H7 (cell line): ENCODE measurements at regions not wholly inside any gene's neighbourhood (a gene's known extent, or its start where the extent isn't known, plus 50 kb on each side); places are given as distances from the start of the nearest gene placed in this dataset.
"Not testable (repeated sequence)": the region's sequence is repeated elsewhere in the genome, so short reads cannot be mapped to it uniquely, and the experiment has no call there.

Source experiments
- DNase-seq: peaks from one replicate; pipeline ENCODE4 v3.0.0; 2012
- H3K27me3 ChIP-seq: 2 replicates; pipeline ENCODE4 v1.6.0; 2011; ENCODE audit warnings: mild to moderate bottlenecking, low read length; ENCODE audit not compliant: control insufficient read depth, insufficient read depth
- H3K36me3 ChIP-seq: replicated peaks from 2 replicates; pipeline ENCODE4 v1.5.1; 2011; ENCODE audit warnings: low read length; ENCODE audit not compliant: control insufficient read depth, insufficient read depth
- H3K4me3 ChIP-seq: 2 replicates; pipeline ENCODE4 v1.5.1; 2011; ENCODE audit warnings: low read depth, mild to moderate bottlenecking, control low read depth, low read length, moderate library complexity; ENCODE audit not compliant: insufficient read depth

DNA sequence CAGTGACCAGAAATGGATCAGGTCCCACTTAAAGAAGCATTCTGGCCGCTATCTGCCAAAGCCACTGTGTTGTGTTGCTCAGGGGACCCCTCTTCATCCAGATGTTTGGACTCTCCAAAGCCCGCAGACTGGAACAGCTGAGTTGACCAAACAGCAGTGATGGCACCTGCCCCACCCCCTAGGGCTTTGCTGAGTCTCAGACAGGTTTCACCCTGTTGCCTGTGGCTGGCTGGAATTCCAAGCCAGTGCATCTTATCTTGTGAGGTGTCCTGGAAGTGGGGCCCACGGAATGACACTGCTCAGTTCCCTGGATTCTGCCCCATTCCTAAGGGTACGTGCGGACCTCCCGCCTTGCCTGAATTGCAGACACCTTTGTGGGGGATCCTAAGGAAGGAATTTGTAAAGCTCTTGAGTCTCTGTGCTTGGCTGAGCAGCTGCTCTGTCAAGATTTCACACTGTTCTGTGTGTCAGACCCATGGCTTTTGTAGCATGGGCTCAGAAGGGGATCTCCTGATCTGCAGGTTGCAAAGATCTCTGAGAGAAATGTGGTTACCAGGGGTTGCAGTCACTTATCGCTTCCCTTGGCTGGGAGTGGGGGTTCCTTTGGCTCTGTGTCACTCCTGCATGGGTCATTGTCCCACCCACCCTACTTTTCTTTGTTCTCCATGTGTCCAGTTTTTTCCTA lies 1707.9 kb upstream of the PCDH10 start:
- Histone ChIP-seq H3K36me3 (no peaks in the 10 kb centered on the region), H3K4me3 (no peak overlapping the region), H3K27me3 (no peaks in the 10 kb centered on the region)
- no peak for DNase-seq

DNA sequence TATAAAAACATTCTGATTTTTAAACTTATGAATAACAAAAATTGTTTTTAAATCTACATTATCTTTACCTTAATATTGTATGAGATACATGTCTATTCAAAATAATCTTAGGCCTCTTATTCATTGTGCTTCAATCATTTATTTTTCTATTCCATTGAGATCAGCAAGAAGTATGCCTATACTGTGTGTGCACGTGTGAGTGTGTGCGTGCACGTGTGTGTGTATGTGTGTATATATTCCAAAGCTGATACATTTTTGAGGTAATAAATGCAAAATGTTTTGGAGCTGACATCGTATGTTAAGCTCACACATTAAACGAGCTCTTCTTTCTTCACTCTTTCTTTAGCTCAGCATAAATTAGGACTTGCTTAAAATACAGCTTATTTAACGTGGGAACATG lies 1701.2 kb upstream of the PCDH10 start:
- Histone ChIP-seq H3K4me3 (no peak overlapping the region), H3K36me3 (no peaks in the 10 kb centered on the region), H3K27me3 (no peaks in the 10 kb centered on the region)
- DNase-seq = no peak

DNA sequence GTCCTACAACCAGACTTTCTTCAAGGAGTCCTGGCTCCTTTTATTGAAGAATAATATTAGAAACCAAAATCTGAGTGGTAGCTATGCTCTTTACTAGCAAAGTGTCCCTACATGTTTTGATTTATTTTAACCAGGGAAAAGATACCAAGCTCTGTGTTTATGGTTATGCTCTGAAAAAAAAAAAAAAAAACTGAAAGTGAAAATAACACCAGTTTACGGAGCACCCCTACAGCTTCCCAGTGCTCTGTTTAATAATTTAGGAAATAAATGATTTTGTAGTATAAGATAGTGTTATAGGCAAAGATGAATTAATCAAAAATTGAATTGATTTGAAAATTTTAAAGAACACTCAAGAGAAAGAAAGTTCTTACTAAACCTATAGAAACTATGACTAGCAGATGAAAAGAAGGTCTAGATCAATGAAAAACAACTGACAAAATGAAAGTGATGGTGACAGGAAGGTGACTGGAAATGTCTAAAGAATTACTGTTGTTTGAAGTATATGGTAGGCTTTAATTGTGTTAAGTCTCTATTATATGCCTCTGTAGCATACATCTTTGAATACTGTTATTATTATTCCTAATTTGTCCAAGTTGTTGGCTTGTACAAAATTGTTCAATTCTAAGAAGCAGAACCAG lies 1698.4 kb upstream of the PCDH10 start:
- H3K4me3 ChIP-seq = no peak overlapping the region
- no peaks in the 10 kb centered on the region for H3K27me3 ChIP-seq
- DNase-seq = no peak
- no peaks in the 10 kb centered on the region for H3K36me3 ChIP-seq

DNA sequence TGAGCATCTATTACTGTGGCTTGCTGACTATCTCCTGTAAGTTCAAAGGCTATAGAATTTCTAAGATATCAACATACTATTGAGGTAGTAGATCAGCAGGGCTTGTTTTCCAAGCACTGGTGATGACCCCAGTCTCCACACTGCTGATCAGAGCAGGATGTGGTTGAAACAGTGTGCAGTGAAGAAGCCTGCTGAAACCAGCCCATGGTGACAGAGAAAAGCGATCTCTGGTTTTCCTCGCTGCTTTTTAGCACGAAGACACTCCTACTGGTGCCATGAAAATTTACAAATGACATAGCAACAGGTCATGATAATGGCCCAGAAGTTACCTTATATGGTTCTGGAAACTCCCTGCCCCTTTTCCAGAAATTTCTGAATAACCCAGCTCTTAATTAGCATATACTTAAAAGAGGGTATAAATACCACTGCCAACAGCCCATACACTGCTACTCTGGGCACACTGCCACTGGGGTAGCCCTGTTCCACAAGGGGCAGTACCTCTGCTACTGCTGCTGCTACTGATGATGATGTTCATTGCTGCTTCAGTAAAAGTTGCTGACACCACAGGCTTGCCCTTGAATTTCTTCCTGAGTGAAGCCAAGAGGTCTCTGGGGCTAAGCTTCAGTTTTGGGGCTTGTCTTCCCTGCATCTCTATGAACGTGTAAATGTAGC lies 1689.5 kb upstream of the PCDH10 start:
- no peak overlapping the region for H3K4me3 ChIP-seq
- no peaks in the 10 kb centered on the region for H3K27me3 ChIP-seq
- H3K36me3 ChIP-seq = no peaks in the 10 kb centered on the region
- DNase-seq = no peak

DNA sequence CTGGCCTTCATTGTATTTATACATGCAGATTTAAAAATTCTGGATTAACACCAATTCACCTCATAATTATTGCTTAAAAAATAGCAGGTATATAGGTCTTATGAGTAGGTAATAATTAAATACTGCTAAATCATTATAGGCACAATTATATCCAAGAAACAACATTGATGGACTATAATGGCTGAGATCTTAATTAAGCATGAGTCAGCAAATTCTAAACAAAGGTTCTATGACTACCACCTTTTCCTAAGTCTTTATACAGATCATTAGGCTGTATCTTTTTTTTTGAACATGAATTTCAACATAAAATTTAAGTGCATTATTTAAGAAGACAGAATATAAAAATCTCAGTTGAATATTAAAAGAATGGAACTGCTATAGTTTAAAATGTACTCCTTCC lies 1678.7 kb upstream of the PCDH10 start:
- H3K4me3 ChIP-seq = no peak overlapping the region
- DNase-seq = no peak

DNA sequence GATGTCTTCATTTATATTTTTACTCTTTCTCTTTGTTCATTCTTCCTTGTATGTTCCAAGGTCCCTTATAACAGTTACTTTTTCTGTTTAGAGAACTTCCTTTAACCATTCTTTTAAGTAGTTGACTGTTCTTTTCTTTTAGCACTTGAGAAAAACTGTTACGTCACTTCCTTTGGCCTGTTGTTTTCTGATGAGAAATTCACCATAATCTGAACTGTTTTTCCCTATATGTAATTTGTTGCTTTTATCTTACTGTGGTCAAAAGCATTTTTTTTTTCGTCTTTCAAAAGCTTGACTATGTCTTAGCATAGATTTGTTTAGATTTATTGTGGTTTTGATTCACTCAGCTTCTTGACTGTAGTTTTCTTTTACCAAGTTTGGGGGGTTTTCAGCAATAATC lies 1660.3 kb upstream of the PCDH10 start:
- Histone ChIP-seq H3K4me3 (no peak overlapping the region), H3K27me3 (no peaks in the 10 kb centered on the region), H3K36me3 (no peaks in the 10 kb centered on the region)
- no peak for DNase-seq

More for the DNA sequence above, 1678.7 kb upstream of the PCDH10 start:
- H3K36me3 ChIP-seq = no peaks in the 10 kb centered on the region
- H3K27me3 ChIP-seq = no peaks in the 10 kb centered on the region

DNA sequence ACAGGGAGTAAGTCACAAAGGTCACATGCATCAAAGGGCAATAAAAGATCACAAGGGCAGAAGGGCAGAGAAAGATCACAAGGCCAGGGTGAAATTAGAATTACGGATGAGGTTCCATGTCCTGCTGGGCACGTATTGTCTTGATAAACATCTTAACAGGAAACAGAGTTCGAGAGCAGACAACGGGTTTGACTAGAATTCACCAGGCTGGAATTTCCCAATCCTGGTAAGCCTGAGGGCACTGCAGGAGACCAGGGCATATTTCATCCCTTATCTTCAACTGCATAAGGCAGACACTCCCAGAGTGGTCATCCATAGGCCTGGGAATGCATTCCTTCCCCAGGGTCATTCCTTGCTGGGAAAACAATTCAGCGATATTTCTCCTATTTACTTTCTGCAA lies 1652.9 kb upstream of the PCDH10 start:
- not testable (repeated sequence) for H3K36me3 ChIP-seq, DNase-seq, H3K27me3 ChIP-seq, H3K4me3 ChIP-seq

DNA sequence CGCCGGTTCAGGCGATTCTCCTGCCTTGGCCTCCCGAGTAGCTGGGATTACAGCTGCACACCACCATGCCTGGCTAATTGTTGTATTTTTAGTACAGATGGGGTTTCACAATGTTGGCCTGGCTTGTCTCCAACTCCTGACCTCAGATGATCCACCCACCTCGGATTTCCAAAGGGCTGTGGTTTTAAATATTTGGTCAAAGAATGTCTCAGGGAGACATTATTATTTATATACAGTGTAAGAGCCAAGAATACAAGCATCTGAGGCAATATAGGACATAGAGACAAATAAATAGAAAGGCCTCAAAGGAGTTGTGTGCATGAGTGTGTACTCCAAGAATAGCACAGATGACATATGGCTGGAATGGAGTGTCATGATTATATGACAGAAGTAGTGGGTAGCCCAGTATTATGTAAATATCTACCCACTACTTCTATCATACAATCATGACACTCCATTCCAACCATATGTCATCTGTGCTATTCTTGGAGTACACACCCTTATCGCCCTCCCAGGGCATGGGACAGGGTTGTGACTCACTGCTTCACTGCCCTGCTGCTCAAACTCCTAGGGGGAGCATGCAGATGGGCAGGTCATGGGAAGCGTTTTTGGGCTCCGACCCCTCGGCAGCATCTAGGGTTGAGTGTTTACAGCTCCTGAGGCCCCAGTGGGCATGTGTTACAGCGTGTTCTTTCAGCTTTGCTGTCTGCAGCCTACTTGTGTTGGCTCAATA lies 1649.8 kb upstream of the PCDH10 start:
- H3K36me3 ChIP-seq = no peaks in the 10 kb centered on the region
- DNase-seq = no peak
- H3K4me3 ChIP-seq = no peak overlapping the region
- H3K27me3 ChIP-seq = no peaks in the 10 kb centered on the region

DNA sequence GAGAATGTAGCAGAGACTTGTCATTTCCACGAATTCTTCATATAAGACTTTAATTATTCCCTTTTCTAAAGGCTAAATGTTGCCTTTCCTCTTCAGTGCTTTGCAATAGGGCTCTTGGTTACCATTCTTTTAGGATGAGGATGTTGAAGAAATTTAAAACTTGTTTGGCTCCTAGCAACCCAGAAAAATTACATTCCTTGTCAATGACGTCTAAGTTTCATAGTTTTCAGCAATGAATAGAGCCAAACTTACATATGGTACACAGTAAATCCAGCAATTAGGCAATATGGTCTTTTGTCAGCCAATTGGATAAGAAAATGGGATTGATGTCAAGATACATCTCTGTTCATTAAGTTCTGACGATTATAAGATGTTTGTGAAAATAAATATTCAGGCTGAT lies 1639.6 kb upstream of the PCDH10 start:
- no peak for DNase-seq
- no peaks in the 10 kb centered on the region for H3K36me3 ChIP-seq
- H3K27me3 ChIP-seq = no peaks in the 10 kb centered on the region
- no peak overlapping the region for H3K4me3 ChIP-seq

DNA sequence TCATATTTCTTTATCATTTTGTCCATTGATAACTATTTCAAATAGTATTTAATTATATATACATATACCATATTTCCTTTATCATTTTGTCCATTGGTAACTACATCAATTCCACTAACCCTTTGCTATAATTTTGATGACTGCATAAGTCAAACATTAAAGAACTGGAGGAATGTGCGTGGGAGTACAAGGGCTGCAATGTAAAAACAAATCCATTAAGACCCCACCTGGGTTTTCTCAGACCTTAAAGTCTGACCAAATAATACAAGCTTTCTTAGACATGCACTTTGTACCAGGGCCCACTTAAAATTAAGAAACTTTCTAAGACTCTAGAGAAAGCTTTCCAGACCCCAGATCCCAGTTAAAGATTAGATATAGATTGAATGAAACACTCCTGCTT lies 1622.4 kb upstream of the PCDH10 start:
- no peak overlapping the region for H3K4me3 ChIP-seq
- H3K36me3 ChIP-seq = no peaks in the 10 kb centered on the region
- H3K27me3 ChIP-seq = no peaks in the 10 kb centered on the region
- DNase-seq = no peak

DNA sequence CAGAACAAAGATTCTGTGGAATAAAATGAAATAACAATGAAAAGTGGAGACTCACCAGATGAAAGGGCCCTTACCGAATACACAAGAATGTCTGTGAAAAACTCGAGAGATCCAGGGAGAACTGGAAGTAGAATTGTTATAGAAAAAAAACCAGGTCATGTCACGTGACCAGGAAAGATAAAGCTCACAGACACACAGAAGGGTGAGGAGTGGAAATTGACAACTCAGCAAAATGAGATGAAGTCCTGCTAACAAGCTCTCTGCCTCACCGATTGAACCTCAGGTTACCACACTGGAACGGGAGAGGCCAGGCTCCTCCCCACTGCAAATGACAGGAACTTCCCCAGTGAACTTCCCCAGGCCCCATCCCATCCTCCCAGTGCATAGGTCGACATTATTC lies 1618.0 kb upstream of the PCDH10 start:
- no peaks in the 10 kb centered on the region for H3K27me3 ChIP-seq

DNA sequence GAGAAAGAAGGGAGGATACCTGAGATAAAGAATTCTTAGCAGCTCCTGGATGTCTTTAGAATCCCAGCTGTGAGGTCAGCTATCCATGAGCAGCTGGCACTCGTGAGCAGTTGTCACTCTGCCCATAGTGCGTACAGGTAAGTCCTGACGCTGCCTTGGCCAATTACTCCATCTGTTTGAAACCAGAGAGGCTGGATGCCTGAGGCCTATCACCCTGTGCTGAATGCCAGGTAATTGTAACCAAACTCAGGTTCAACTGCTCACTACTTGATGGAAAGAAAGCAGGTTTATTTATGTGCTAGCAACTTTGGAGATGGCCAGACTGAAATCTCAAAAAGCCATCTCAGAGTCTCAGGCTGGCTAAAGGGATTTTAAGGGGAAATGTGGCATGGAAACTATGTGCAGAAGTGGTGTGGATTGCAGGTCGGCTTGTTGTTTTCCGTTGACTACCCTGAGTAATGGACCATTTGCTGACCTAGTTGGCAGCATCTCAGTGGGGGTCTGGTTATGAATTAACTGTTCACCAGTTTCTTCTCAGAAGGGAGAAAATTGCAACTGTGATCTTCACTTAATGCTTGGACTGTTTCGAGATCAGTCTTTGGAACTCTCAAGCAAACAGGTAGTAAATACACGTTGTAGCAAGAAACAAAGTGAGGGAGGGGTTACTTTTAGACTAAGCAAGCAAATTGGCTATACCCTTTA lies 1614.0 kb upstream of the PCDH10 start:
- no peak for DNase-seq

More for the DNA sequence above, 1618.0 kb upstream of the PCDH10 start:
- no peak for DNase-seq
- no peak overlapping the region for H3K4me3 ChIP-seq
- no peaks in the 10 kb centered on the region for H3K36me3 ChIP-seq

DNA sequence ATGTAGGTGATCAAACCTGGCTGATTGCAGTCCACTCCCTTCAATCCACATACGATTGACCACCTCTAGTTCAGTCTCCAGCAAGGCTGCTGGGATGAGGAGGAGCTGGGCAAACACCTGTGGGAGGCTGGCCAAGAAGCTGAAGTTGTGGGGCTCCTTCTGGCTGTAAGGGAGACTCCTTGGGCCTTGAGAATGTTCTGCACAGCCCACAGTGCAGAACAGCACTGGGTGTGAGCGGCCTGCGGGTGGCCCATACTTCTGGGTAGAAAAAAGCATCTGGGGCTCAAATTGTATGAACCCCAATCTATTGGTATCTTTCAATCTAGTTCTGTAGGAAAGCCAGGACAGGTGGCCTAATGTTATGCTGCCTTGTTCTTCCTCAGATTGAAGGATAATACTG lies 1608.8 kb upstream of the PCDH10 start:
- H3K27me3 ChIP-seq = no peaks in the 10 kb centered on the region
- no peaks in the 10 kb centered on the region for H3K36me3 ChIP-seq
- no peak overlapping the region for H3K4me3 ChIP-seq
- no peak for DNase-seq

More for the DNA sequence above, 1614.0 kb upstream of the PCDH10 start:
- Histone ChIP-seq H3K36me3 (no peaks in the 10 kb centered on the region), H3K4me3 (no peak overlapping the region), H3K27me3 (no peaks in the 10 kb centered on the region)

DNA sequence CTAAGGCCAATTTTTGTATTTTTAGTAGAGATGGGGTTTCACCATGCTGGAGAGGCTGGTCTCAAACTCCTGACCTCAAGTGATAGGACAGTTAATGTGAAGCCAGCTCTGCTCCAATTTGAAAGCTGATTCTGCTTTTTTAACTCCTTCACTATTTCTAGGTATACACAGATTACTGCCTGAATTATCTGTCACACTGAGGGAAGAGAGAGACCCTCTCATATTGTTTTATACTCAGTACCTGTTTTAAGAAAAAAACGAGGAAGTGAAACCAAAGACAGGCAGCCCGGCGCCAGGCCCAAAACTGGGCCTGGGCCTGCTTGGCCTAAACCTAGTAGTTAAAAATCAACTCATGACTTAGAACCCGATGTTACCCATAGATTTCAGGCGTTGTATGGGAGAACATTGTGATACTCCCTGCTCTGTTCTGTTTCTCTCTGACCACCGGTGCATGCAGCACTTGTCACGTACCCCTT lies 1601.5 kb upstream of the PCDH10 start:
- no peaks in the 10 kb centered on the region for H3K27me3 ChIP-seq
- H3K4me3 ChIP-seq = no peak overlapping the region
- no peak for DNase-seq
- no peaks in the 10 kb centered on the region for H3K36me3 ChIP-seq
